GM23248 (cell line): ENCODE measurements at regions not wholly inside any gene's neighbourhood (a gene's known extent, or its start where the extent isn't known, plus 50 kb on each side); places are given as distances from the start of the nearest gene placed in this dataset.

Source experiments
- EZH2 ChIP-seq: fragments of 200-600 bp; sonication (generic); IDR thresholded peaks from 2 replicates; pipeline ENCODE4 v1.6.1; 2018; ENCODE audit warnings: antibody characterized with exemption, mild to moderate bottlenecking; ENCODE audit not compliant: insufficient read depth, poor library complexity, severe bottlenecking
- EZH2phosphoT487 ChIP-seq: fragments of 200-600 bp; sonication (generic); IDR thresholded peaks from 2 replicates; pipeline ENCODE4 v1.6.1; 2018; ENCODE audit warnings: antibody characterized with exemption, moderate library complexity, mild to moderate bottlenecking, low read depth; ENCODE audit not compliant: insufficient read depth

DNA sequence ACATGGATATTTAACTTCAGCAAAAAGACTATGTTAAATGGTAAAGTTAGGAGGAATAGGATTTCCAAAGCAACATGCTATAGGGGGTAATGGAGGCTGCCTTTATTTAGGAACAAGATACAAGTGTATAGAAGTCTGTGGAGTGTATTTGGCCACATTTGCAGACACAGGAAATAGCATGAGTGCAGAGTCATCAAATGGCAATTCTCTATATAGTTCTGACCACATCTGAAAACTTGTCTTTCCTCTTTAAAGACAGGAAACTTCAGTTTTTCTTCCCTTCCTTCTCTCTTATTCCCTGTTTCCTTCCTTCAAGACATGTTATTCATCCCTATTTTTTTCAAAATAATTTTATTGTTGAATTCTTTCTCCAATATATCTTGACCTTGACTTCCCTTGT, 119.3 kb upstream of the PITX2 start:
- TF ChIP-seq EZH2, result no peak
- TF ChIP-seq EZH2phosphoT487, result no peak
